ENCODE measurements at regions not wholly inside any gene's neighbourhood (a gene's known extent, or its start where the extent isn't known, plus 50 kb on each side); places are given as distances from the start of the nearest gene placed in this dataset.

DNA sequence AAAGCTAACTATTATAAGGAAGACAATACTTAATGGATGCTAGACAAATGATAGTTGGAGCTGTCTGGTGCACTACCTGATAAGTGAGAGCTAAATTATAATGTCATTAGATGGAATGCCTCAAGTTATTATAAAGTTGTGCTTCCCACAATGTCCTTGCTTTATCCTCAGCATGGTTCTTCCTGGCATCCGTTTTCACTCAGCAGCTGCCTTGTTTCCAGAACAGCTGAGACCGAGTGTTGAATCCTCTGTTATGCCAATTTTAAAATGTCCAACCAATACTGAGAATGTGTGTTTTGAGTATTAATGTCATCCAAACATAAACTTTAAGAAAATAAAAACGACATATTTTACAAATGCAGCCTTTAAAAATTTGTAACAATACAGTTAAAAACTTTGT, 286.7 kb upstream of the SOX2 start:
- no peak for DNase-seq
- Histone ChIP-seq H3K4me1 (ENCODE audit: control insufficient read depth in 2 of 3, insufficient read depth in 2 of 3, low read depth in 1 of 3, low read length in 3 of 3) (no peaks in the 10 kb centered on the region), H3K27me3 (ENCODE audit: control insufficient read depth, insufficient read depth, low read length) (no peaks in the 10 kb centered on the region), H3K9ac (ENCODE audit: low read length in 3 of 3) (no peak overlapping the region), H3K4me3 (ENCODE audit: low read length in 3 of 3) (no peak overlapping the region), H3K9me3 (ENCODE audit: control insufficient read depth in 2 of 3, insufficient read depth in 1 of 3, low read length in 3 of 3) (no peaks in the 10 kb centered on the region), H3K36me3 (ENCODE audit: control insufficient read depth in 2 of 3, insufficient read depth in 3 of 3, low read length in 3 of 3) (no peaks in the 10 kb centered on the region), H3K27ac (ENCODE audit: low read depth in 2 of 2, low read length in 2 of 2) (no peak overlapping the region)
- TF ChIP-seq, protein P1, sequence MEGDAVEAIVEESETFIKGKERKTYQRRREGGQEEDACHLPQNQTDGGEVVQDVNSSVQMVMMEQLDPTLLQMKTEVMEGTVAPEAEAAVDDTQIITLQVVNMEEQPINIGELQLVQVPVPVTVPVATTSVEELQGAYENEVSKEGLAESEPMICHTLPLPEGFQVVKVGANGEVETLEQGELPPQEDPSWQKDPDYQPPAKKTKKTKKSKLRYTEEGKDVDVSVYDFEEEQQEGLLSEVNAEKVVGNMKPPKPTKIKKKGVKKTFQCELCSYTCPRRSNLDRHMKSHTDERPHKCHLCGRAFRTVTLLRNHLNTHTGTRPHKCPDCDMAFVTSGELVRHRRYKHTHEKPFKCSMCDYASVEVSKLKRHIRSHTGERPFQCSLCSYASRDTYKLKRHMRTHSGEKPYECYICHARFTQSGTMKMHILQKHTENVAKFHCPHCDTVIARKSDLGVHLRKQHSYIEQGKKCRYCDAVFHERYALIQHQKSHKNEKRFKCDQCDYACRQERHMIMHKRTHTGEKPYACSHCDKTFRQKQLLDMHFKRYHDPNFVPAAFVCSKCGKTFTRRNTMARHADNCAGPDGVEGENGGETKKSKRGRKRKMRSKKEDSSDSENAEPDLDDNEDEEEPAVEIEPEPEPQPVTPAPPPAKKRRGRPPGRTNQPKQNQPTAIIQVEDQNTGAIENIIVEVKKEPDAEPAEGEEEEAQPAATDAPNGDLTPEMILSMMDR (IDR thresholded peaks at IDR 0.05; ENCODE audit: borderline replicate concordance, extremely low read depth, insufficient read depth), result no peak
- intact Hi-C loops (cut with DNase I), result no loop called here
- FAIRE-seq, result no peak

DNA sequence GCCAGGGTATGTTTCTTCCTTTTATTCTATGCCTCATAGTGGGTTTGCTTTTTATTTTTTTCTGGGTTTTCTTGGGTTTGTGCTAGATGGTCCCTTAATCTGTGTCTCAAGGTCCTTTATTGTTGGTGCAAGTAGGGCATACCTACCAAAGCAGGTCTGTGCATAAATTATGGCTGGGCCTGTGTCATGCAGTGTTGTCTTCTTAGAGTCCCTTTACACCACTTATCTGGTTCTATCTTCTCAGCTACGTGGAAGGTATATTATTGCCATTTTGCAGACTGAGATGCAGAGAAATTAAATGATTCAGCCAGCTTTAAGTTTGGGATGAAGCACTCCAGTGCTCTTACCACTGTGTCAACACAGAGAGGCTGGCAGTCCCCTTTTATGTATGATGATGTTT, 293.5 kb upstream of the SOX2 start:
- DNase-seq (no peak), FAIRE-seq (no peak)
- Histone ChIP-seq H3K27ac (ENCODE audit: low read depth in 2 of 2, low read length in 2 of 2) (no peak overlapping the region), H3K9ac (ENCODE audit: low read length in 3 of 3) (no peak overlapping the region), H3K4me3 (ENCODE audit: low read length in 3 of 3) (no peak overlapping the region), H3K27me3 (ENCODE audit: control insufficient read depth, insufficient read depth, low read length) (no peaks in the 10 kb centered on the region), H3K36me3 (ENCODE audit: control insufficient read depth in 2 of 3, insufficient read depth in 3 of 3, low read length in 3 of 3) (no peaks in the 10 kb centered on the region), H3K9me3 (ENCODE audit: control insufficient read depth in 2 of 3, insufficient read depth in 1 of 3, low read length in 3 of 3) (no peaks in the 10 kb centered on the region), H3K4me1 (ENCODE audit: control insufficient read depth in 2 of 3, insufficient read depth in 2 of 3, low read depth in 1 of 3, low read length in 3 of 3) (no peaks in the 10 kb centered on the region)
- intact Hi-C loops (cut with DNase I), result no loop called here
- TF ChIP-seq, protein P1 (IDR thresholded peaks at IDR 0.05; ENCODE audit: borderline replicate concordance, extremely low read depth, insufficient read depth), result no peak

DNA sequence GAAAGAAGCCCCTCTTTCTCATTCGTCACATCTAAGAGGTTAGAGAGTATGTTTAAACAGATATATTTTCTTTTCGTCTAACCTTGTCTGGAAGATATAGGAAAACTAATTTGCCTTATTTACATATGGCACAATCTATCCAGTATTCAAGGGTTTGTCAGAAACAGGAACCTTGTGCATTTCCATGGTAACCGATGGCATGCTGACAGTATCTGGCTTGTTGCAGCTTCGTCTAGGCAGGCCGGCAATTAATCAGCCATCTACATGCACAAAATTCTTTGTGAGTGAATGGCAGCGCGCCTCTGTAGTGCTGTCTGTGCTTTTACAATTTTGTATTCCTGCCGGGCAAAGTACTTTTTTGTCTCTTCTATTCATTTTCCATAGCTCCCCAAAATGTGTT, 294.0 kb upstream of the SOX2 start:
- intact Hi-C loops (cut with DNase I), result no loop called here
- H3K9me3 ChIP-seq (ENCODE audit: control insufficient read depth in 2 of 3, insufficient read depth in 1 of 3, low read length in 3 of 3), result no peaks in the 10 kb centered on the region
- no peak overlapping the region for H3K9ac ChIP-seq (ENCODE audit: low read length in 3 of 3)
- TF ChIP-seq, protein P1 (IDR thresholded peaks at IDR 0.05; ENCODE audit: borderline replicate concordance, extremely low read depth, insufficient read depth), result no peak
- no peaks in the 10 kb centered on the region for H3K36me3 ChIP-seq (ENCODE audit: control insufficient read depth in 2 of 3, insufficient read depth in 3 of 3, low read length in 3 of 3)
- H3K27me3 ChIP-seq (ENCODE audit: control insufficient read depth, insufficient read depth, low read length), result no peaks in the 10 kb centered on the region
- FAIRE-seq (no peak), DNase-seq (peak in 1 of 5 donors; percentile 10)
- H3K27ac ChIP-seq (ENCODE audit: low read depth in 2 of 2, low read length in 2 of 2), result no peak overlapping the region
- no peaks in the 10 kb centered on the region for H3K4me1 ChIP-seq (ENCODE audit: control insufficient read depth in 2 of 3, insufficient read depth in 2 of 3, low read depth in 1 of 3, low read length in 3 of 3)
- H3K4me3 ChIP-seq (ENCODE audit: low read length in 3 of 3), result no peak overlapping the region

DNA sequence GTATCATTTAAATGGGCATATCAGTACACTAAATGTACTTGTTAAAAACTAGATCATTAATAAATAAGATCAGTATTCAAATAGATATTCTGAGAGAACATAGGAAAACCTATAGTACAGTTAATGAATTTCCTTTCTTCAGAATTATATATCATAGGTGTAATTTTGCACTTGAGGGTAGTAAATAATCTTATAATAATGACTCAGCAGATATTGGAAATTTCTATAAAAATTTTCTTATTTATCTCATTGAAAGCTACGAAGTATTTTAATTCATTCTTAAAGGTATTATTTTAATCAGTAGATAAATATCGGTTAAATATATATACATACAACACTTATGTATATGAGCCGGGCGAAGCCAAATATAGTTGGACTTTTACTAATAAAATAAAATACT, 300.9 kb upstream of the SOX2 start:
- Histone ChIP-seq H3K9me3 (ENCODE audit: control insufficient read depth in 2 of 3, insufficient read depth in 1 of 3, low read length in 3 of 3) (no peaks in the 10 kb centered on the region), H3K4me1 (ENCODE audit: control insufficient read depth in 2 of 3, insufficient read depth in 2 of 3, low read depth in 1 of 3, low read length in 3 of 3) (no peaks in the 10 kb centered on the region), H3K36me3 (ENCODE audit: control insufficient read depth in 2 of 3, insufficient read depth in 3 of 3, low read length in 3 of 3) (no peaks in the 10 kb centered on the region), H3K27ac (ENCODE audit: low read depth in 2 of 2, low read length in 2 of 2) (no peak overlapping the region), H3K4me3 (ENCODE audit: low read length in 3 of 3) (no peak overlapping the region), H3K27me3 (ENCODE audit: control insufficient read depth, insufficient read depth, low read length) (no peaks in the 10 kb centered on the region), H3K9ac (ENCODE audit: low read length in 3 of 3) (no peak overlapping the region)
- no peak for DNase-seq
- intact Hi-C loops (cut with DNase I), result no loop called here
- TF ChIP-seq, protein P1 (IDR thresholded peaks at IDR 0.05; ENCODE audit: borderline replicate concordance, extremely low read depth, insufficient read depth), result no peak
- no peak for FAIRE-seq

Data from kidney (tissue), 13 donors.